Stimulated activated naive CD4-positive, alpha-beta T cell treated with Interleukin-2 at 50 U/mL for 16 hours (primary cell): ENCODE measurements at regions not wholly inside any gene's neighbourhood (a gene's known extent, or its start where the extent isn't known, plus 50 kb on each side); places are given as distances from the start of the nearest gene placed in this dataset.

ENCODE experiments used
- DNase-seq: peaks from one replicate; lab custom pipeline; 2025; lab: John Stamatoyannopoulos, UW

DNA sequence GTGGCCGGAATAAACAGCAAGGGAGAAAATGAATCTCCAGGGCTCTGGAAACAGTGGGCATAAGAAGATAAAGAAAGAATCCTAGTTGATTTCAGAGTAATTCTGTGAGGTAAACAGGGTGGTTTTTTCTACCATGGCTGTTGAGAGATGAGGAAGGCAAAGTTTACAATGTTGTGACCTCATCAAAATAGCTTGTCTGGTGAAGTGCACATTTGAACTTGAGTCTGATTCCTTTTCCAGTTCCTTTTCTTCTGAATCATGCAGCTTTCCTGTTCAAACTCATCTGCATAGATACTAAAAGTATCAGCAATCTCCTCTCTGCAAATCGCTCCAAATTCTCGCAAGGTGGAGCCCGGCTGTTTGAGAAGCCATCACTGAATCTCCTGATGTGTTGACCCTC lies 161.7 kb downstream of the PLPP3 start:
- DNase-seq, result no peak

DNA sequence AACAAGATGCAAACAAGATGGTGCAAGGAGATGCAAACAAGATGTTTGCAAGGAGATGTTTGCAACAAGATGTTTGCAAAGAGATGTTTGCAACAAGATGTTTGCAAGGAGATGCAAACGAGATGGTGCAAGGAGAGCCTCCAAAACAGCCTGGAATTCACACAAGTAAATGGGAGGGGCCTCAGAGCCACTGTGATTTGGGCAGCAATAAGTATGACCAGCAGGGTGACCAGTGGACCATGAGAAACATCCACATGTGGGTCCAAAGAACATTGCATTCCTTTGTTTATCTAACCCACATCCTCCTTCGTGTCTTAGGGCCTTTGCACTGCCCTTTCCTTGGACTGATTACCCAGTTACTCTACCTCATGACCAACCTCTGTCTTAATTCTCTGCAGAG lies 162.9 kb downstream of the PLPP3 start:
- no peak for DNase-seq

DNA sequence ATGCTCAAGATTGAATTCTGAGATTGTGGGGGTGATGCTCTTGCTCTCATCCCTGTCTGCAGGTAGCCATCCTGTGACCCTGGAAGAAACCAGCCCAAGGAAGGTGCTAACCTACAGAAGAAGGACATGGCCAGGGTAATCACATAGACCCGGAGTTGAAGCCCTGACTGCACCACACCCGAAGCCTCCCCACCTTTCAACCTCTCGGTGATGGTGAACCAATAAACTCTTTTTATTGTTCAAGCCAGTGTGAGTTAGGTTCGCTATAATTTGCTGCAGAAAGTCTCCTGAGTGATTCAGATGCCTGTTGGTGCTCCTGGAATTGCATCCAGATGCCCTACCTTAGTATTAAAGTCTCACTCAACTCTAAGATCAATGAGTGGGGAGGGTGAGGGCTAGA lies 163.6 kb downstream of the PLPP3 start:
- DNase-seq, result no peak

DNA sequence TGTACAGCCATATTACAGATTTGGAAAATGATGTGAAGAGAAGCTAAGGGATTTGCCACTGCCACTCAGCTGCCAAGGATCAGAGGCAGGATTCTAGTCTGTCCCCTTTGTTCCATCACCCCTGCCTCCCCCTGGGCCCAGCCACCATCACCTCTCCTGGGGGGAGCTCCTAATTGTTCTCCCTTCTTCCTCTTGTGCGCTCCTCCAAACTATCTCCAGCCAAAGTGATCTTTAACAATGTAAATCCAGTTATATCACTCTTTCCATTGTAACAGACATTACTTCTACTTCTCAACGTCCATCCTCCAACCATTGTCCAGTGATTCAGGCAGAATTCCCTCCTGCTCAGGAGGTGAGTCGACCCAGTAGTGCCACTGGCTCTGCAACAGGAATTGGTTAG lies 164.1 kb downstream of the PLPP3 start:
- no peak for DNase-seq

DNA sequence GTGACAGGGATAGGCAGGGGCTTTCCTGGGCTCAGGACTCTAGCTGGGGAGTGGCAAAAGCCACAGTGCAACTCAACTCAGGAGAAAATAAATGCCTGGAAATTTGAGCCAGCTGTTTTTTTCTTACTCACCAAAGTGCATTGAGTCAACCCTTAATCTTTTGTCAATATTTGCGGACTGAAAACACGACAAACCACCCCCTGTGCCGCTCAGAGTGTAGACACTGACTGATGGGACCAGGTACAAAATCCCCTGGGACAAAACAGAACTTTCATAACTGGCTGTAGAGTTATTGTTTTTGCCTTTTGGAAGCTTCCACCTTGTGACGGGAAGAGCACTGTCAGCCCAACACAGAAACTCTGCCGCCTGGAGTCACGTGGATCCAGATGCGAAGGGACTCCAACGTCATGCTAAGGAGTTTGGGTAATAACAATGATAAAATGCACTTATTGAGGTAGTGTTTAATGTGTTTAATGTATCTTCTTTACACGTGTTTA lies 164.6 kb downstream of the PLPP3 start:
- no peak for DNase-seq

DNA sequence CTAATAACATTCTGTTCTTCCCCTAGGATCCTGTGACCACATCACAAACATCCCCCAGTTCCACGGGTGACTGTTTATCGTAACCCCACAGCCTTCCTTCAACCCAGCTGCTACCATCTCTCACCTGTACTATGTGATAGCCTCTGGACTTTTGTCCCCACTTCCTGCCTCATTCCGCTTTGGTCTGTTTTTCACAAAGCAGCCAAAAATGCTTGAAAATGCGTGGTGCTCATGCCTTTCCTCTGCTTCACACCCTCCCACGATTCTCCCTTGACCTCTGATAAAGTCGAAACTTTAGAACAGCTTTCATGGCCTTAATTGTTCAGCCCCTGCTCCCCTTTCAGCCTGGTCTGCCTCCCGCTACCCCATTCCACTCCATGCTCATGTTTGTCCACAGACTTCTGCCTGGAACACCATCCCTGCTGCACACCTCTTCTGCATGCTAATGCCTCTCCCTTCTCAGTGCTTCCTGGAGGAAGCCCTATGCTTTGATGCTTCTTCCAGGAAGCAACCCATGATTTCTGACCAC lies 165.6 kb downstream of the PLPP3 start:
- DNase-seq, result no peak

DNA sequence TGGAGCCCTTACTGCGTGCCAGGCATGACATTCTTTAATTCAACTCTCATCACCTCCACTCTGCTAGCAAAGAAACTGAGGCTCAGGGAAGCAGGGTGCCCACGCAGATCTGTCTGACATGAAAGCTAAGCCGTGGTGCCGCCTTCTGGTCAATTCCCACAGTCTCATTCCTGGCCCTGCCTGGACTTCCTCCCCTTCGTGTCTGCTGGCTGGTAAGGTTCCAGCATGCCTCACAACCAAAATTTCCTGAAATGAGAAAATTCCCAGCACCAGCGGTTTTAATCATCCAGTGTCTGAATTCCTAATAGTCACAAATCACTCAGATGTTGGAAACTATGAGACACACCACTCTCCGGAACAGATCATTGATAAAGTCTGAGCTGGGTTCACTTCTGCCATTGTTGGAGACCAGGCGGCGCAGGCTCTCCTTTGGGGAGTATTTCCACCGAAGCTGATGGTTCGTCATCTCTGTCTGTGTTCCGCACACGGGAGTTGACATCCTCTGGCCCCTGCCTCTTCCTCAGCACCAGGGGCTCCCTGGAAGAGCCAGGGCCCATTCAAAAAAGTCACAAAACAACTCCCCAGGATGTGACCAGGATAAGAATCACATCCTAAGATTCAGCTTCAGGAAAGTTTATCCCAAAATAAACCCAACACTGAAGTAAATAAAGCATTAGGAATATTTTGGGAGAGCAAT lies 167.7 kb downstream of the PLPP3 start:
- DNase-seq, result no peak

DNA sequence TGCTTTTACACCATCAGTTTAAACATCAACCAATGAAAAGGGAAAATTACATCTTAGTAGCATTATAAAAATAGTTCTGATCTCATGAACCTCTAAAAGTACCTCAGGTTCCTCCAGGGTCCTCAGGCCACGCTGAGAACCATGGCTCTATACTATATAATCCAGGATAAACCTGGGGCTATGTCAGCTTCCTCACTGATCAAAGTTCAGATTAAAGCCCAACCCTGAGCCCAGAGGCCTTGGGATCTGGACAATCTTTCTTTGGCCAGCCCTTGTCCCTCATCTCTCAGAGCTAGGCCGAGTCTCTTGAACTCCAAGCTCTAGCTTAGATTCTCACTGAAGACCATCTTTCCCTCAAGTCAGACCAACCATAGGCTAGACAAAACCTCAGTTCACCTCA lies 168.3 kb downstream of the PLPP3 start:
- no peak for DNase-seq

DNA sequence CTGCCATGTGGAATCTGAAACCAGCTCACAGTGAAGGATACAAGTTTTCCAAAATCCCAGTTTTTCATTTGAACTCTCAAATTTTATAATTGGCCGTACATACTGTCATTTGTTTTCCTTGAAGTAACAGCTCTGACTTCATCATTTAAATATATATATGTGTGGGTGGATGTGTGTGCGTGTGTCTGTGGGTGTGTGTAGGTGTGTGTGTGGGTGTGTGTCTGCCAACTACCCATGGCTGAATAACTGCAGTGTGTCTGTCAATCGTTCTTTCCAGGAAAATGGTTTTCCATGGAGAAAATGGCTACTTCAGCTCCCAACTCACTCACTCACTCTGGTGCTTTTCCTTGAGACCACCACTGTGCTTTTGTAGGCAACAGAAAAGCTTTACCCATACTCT lies 169.0 kb downstream of the PLPP3 start:
- no peak for DNase-seq

DNA sequence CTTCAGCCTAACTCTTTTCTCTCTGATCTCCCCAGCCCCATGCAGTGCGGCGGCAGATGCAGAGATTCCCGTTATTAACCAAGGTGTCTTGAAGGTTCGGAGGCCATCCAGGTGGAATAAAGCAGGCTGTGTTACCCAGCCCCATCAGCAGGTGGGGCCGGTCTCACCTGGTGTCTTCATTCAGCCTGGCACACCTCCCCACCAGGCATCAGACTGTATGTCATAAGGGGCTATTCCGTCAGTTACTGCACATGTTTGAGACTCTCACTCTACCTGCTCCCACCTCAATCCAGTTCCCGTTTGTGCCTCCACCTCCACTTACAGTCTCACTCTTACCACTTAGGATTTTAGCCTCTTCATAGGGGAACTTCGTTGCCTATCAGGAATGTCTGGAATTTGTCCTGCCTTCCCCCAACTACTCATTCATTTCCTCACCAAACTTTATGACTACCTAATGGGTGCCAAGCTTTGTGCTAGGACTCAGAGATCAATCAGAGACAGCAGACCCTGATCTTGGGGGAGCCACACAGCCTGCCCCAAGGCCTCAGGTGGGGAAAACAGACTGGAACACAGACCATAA lies 170.2 kb downstream of the PLPP3 start:
- no peak for DNase-seq

DNA sequence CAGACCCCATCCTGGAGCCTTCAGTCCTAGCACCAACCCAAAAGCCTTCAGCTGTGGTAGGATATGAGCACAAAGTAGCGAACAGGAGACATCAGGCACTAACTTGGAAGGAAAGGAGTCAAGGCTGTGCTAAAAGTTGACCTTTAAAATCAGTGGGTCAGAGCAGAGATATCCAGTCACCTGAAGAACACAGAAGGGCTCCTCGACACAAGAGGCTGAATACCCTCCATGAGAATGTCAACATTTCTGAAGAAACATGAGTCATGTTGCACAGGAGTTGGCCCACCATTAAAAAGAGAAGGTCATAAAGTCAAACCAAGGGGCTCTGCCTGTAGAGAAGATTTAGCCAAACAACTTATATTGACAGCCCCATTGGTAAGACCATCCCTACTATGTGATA lies 172.5 kb downstream of the PLPP3 start:
- no peak for DNase-seq

DNA sequence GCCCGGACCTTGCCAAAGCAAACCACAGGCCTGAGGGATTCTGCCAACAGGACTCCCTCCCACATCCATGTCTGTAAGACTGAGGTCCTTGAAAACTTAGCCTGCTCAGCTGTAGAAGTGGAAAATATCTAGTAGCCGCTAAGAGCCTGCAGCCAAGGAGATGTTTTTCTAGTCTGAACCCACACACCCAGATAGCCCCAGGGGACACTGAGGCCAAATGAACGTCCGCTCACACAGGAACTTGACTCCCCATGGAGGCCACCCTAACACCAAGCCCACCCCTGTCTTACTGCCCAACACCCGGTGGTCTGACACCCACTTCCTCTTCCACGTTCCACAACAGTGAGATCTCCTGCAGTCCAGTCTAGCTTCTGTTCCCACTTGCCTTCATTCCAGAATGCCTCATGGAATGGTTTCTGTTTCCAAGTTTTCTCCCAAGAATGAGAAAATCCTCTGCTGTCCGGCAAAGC lies 174.8 kb downstream of the PLPP3 start:
- DNase-seq, result no peak

DNA sequence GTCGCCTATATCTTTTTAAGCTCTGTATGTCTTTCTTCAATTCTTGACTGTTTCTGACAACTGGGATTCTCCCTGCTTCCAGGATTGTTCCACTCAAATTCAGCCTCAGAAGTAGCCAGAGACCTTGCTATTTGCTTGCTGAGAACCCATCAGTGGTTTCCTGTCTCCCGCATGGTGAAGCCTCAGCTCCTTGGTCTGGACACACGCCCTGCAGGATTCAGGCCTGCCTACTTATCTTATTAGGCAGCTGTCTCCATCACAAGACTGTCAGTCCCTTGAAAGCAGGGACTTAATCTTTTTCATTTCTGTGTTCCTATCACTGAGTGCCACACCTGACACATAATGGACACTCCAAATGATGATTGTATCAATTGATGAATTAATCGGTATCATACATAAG lies 175.3 kb downstream of the PLPP3 start:
- DNase-seq, result no peak

DNA sequence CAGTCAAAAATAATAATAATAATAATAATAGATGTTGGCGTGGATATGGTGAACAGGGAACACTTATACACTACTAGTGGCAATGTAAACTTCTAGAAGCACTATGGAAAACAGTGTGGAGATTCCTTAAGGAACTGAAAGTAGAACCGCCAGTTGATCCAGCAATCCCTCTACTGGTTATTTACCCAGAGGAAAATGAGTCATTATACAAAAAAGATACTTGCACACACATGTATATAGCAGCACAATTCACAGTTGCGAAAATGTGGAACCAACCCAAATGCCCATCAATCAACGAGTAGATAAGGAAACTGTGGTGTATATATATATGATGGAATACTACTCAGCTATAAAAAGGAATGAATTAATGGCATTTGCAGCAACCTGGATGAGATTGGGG lies 176.0 kb downstream of the PLPP3 start:
- DNase-seq, result no peak

DNA sequence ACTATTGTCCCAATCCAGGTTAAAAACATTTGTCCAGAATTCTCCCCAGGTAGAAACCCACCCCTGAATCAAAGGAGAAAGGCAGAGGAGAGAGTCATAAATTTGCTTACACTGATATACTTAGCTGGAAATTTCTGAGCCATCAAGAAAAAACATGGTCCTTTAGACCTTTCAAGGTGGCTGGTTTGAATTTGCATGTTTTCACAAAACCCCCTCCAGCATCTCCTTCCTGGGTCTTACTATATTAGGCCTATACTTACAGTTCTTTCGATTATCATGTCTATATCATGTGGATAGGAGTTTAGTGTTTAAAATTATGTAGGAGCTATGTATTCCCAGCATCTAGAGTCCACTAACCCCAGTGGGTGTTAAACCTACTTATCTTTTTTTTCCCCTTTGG lies 178.2 kb downstream of the PLPP3 start:
- no peak for DNase-seq

DNA sequence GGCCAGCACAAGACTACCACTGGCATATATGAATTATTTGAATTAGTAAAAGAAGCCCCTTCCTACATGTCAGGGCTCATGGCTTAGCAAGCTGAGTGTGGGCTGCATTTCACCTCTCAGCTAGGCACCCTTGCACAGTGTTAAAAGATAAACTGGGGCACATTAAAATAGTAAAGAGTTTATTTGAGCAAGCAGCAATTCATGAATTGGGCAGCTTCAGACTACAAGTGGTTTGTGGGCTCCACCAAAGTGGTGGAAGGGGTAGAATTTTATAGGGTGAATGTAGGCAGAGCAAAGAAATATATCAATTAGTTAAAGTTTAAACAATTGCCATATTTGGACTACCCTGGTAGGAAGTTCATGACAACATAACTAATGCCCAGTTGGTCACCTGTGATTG lies 178.8 kb downstream of the PLPP3 start:
- no peak for DNase-seq

DNA sequence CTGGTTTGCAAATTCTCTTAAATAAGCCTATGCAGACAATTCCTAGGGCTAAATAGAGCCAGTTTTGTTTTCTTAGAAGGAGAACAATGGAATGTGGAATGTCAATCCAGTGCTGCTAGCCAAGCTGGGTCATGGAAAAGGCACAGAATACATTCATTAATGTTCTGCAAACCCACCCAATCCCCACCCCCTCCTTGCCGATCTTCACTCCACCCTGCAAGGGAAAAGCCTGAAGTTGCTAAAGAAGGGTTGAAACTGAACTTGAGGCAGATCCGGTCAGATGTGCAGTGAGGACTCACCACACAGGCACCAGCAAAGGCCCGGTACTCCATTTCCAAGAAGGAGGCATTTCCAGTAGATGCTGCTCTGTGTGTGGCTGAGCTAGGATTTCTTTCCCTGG lies 179.6 kb downstream of the PLPP3 start:
- no peak for DNase-seq

DNA sequence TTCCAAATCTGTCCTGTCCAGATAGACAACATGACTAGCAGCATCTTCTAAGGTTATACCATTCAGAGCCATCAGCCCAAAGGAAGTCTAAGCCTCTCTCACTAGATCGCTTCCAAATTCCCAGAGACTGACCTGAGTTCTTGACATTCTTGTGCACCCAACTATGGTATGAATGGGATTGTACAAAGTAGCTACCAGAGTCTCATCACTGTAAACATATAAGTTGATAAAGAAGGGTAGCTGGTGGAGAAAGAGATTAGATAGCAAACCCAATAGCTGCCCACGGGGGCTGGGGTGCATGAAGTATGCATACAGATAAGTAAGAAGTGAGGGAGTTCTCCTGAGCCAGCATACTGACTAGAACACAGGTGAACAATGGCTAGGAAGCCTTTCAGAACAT lies 180.0 kb downstream of the PLPP3 start:
- DNase-seq, result no peak

DNA sequence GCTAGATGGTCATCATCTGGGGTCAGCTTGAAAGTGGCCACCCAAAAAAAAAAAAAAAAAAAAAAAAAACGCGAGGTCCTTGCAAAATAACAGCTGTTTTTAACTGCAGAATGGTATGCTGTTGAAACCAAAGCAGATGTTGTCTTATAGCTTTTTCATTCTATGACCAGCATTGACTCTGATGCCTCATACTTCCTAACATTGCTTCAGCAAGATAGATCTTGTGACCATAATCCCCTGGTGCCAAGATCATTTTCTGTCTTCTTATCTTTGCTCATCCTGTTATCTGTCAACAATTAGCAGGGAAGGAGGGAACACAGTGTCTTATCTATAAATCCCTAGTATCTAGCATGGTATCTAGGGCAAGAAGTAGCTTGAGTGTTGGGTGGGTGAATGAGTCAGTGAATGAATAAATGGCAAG lies 181.5 kb downstream of the PLPP3 start:
- DNase-seq, result no peak

DNA sequence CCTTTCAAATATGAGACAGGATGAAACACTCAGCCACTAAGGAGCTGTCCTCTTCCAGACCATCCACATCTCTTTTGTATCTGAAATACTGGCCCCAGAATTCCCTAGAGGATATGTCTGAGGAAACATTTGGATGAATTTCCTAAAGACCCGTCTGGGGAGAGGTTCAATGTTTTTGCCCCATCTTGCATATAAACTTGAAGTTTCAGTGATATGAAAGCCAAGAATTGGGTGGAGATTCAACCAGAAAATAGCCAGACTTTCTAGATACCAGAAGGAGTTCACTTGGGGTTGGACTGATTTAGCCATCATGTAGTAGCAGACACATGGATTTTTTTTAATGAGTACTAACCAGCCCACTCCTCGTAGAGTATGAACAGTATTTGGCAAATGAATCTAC lies 182.0 kb downstream of the PLPP3 start:
- no peak for DNase-seq

DNA sequence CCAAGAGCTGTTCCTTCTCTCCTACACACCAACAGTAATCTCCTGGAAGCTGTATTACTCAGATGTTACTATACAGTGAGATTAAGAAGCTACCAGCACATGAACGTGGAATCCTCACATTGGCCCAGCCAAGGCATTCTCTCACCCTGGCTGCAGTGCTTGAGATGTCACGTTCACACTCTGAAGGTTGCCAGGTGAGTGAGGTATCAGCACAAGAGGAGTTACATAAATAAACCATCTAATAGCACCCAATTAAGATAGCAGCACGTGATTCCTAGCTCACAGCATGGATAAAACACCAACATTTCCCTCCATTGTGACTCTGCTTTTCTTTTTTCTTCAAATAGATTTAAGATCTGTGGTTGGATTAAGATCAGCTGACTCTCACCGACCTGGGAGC lies 182.8 kb downstream of the PLPP3 start:
- DNase-seq, result no peak

DNA sequence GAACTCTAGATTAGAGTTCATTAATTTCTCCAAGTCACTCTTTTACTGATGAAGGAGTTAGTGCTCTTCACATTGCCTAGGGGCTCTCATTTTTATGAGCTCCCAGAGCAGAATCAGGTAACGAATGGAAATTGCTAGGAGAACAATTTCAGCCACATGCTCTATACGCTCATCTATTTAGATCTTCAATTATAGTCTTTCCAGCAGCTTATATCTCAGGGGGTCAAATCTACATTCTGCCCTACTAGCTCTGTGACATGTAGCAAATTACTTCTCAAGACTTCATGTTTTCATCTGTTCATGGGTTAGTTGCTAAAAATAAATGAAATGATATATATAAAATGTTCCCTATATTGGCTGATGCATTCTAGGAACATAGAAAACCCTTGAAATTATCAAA lies 183.6 kb downstream of the PLPP3 start:
- DNase-seq, result no peak

DNA sequence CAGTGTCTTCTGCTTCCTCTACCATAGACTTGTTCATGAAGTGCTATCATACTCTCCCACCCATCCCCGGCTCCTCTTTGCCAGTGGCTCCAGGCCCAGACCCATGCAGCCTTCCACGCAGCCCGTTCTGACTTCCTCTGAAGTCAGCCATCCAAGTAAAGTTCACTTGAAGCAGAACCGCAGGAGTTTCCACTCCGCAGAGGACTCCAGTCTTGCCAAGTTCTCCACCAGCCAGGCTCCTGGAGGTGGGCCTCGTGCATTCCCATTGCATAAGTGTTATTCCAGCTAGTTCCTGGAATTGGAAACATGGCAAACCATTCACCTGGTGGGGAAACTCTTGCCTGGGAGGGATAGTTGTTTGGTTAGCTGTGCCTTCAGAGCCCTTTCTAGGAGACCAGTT lies 185.1 kb downstream of the PLPP3 start:
- no peak for DNase-seq
